Uterus (tissue), 3 donors: ENCODE measurements at regions not wholly inside any gene's neighbourhood (a gene's known extent, or its start where the extent isn't known, plus 50 kb on each side); places are given as distances from the start of the nearest gene placed in this dataset.
"Not testable (repeated sequence)": the region's sequence is repeated elsewhere in the genome, so short reads cannot be mapped to it uniquely, and the experiment has no call there.

ENCODE experiments used
- DNase-seq, 2 donors: peaks; one replicate each; pipeline ENCODE4 v3.0.0-alpha.2; 2019 to 2020
- H3K27ac ChIP-seq, 2 donors: fragments of 200-600 bp; sonication (generic); 1 replicate in 1 of 2; 2 replicates in 1 of 2; pipeline ENCODE4 v1.5.1; 2016 to 2018
- H3K27me3 ChIP-seq, 2 donors: fragments of 200-600 bp; sonication (generic); one replicate each; pipeline ENCODE4 v1.5.1; 2018 to 2019; ENCODE audit warnings: control low read depth in 1 of 2
- H3K36me3 ChIP-seq, 2 donors: fragments of 200-600 bp; sonication (generic); one replicate each; pipeline ENCODE4 v1.5.1; 2019; ENCODE audit warnings: control low read depth in 1 of 2
- H3K4me1 ChIP-seq, 2 donors: fragments of 200-600 bp; sonication (generic); one replicate each; pipeline ENCODE4 v1.5.1; 2018 to 2019; ENCODE audit warnings: control low read depth in 1 of 2
- H3K4me3 ChIP-seq, 2 donors: fragments of 200-600 bp; sonication (generic); 1 replicate in 1 of 2; 2 replicates in 1 of 2; pipeline ENCODE4 v1.5.1; 2018 to 2019; ENCODE audit warnings: mild to moderate bottlenecking in 1 of 2
- H3K9me3 ChIP-seq, 2 donors: fragments of 200-600 bp; sonication (generic); one replicate each; pipeline ENCODE4 v1.5.1; 2019; ENCODE audit warnings: control low read depth in 1 of 2
- POLR2A ChIP-seq, 2 donors: fragments of 450-650 bp; IDR thresholded peaks; one replicate each; pipeline ENCODE4 v1.6.1; 2016; ENCODE audit warnings: antibody characterized with exemption in 2 of 2, mild to moderate bottlenecking in 1 of 2, moderate library complexity in 1 of 2
- intact Hi-C: fragments of 100-400 bp; cut with DNase I; formaldehyde crosslinking; loops from one replicate; pipeline ENCODE4 v1.15.1; 2023; ENCODE audit warnings: low total_unique reads
- TF ChIP-seq, protein P1 (sequence below), 4 experiments: fragments of 200-600 bp in 2 of 4; fragments of 450-650 bp in 2 of 4; sonication (generic) in 2 of 4; IDR thresholded peaks; one replicate each; pipeline ENCODE4 v1.5.1; 2016 to 2019; ENCODE audit warnings: antibody characterized with exemption in 4 of 4, mild to moderate bottlenecking in 2 of 4, moderate library complexity in 1 of 4
- donor health status: DM: yes; HTN: yes; CAD: no.

DNA sequence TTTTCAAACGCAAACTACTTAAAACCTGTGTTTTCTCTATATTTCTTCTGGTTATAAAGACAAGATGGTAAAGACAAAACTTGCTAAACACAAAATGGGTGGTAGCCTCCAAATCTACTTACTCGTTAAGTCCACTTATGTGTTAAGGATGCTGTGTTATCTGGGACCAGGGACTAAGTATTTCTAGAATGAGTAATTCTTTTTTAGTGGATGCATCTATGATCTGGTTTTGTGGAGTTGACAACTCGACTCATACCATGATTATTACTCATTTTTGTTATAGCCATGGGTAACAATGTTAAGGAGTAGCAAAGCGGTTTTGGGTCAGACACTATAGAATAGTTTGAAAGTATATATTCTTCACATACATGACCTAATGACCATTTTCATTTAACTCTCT, 239.5 kb upstream of the FOXP2 start:
- Histone ChIP-seq H3K4me1 (no peaks in the 10 kb centered on the region), H3K4me3 (no peak overlapping the region), H3K36me3 (no peaks in the 10 kb centered on the region), H3K27me3 (no peaks in the 10 kb centered on the region), H3K9me3 (no peaks in the 10 kb centered on the region), H3K27ac (no peak overlapping the region)
- intact Hi-C loops: no loop called here
- DNase-seq: no peak
- TF ChIP-seq POLR2A (IDR thresholded peaks at IDR 0.05): no peak
- TF ChIP-seq, protein P1, sequence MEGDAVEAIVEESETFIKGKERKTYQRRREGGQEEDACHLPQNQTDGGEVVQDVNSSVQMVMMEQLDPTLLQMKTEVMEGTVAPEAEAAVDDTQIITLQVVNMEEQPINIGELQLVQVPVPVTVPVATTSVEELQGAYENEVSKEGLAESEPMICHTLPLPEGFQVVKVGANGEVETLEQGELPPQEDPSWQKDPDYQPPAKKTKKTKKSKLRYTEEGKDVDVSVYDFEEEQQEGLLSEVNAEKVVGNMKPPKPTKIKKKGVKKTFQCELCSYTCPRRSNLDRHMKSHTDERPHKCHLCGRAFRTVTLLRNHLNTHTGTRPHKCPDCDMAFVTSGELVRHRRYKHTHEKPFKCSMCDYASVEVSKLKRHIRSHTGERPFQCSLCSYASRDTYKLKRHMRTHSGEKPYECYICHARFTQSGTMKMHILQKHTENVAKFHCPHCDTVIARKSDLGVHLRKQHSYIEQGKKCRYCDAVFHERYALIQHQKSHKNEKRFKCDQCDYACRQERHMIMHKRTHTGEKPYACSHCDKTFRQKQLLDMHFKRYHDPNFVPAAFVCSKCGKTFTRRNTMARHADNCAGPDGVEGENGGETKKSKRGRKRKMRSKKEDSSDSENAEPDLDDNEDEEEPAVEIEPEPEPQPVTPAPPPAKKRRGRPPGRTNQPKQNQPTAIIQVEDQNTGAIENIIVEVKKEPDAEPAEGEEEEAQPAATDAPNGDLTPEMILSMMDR (IDR thresholded peaks at IDR 0.05): no peak

DNA sequence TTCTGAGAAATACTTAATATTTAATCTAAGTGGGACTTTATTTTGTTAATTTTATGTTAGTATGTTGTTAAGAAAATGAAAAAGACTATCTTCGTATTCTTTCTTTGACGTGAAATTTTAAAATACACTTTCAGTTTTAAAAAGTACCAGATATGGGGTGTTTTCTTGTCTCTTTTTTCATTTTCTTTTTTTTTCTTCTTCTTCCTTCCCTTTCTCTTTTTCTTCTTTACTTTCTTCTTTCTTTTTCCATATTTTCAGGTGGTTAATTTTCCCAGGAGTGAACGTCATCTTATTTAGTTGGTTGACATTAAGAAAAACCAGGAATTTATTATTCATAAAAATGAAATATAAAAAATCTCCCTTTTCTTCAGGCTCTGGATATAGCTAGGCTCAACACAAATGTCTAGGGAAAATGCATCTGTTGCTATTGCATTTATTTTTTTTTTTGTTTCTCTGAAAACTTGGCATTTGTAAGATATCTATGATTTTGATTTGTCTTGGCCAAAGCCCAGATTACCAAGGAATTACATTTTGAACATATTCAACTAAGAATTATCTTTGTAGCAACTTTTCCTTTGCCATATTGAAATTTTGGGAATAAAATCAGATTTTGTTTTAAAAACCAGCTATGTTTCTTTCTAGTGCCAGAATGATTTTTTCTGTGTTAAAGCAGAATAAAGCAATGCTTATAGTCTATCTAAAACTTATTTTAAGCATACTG, 241.3 kb upstream of the FOXP2 start:
- Histone ChIP-seq H3K4me1 (no peaks in the 10 kb centered on the region), H3K36me3 (no peaks in the 10 kb centered on the region), H3K4me3 (no peak overlapping the region), H3K27ac (no peak overlapping the region), H3K27me3 (no peaks in the 10 kb centered on the region), H3K9me3 (no peaks in the 10 kb centered on the region)
- no peak for DNase-seq
- intact Hi-C loops: no loop called here
- TF ChIP-seq, protein P1 (IDR thresholded peaks at IDR 0.05): no peak
- no peak for TF ChIP-seq POLR2A (IDR thresholded peaks at IDR 0.05)

DNA sequence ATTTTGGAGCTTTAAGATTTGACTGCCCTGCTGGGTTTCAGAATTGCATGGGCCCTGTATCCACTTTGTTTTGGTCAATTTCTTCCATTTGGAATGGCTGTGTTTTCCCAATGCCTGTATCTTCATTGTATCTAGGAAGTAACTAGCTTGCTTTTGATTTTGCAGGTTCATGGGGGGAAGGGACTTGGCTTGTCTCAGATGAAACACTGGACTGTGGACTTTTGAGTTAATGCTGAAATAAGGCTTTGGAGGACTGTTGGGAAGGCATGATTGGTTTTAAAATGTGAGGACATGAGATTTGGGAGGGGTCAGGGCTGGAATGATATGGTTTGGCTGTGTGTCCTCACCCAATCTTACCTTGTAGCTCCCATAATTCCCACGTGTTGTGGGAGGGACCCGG, 245.2 kb upstream of the FOXP2 start:
- H3K4me3 ChIP-seq, H3K27me3 ChIP-seq, intact Hi-C loops, DNase-seq, H3K36me3 ChIP-seq, H3K9me3 ChIP-seq, H3K27ac ChIP-seq, H3K4me1 ChIP-seq: not testable (repeated sequence)

DNA sequence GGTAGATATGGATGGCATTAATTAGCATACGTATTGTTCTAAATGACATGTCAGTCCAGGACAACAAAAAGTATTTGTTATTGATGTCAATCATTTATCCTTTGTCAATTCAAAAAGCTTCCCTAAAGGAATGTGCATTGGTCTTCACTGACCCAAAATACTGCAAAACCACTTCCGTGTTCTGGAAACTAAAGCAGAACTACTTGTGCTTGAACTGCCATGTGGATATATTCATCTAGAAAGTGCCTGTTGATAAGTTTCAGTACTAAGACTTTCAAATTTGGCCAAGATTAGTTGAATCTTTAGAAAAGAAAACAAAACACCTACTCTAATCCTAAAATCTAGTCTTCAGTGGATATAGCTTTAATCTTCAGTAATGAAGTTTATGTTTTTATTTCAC, 242.1 kb upstream of the PPP1R3A start:
- H3K4me1 ChIP-seq: no peaks in the 10 kb centered on the region
- no peaks in the 10 kb centered on the region for H3K27me3 ChIP-seq
- no peak overlapping the region for H3K27ac ChIP-seq
- no peak for DNase-seq
- H3K36me3 ChIP-seq: no peaks in the 10 kb centered on the region
- no peak overlapping the region for H3K4me3 ChIP-seq
- intact Hi-C loops: no loop called here
- no peaks in the 10 kb centered on the region for H3K9me3 ChIP-seq
- TF ChIP-seq POLR2A (IDR thresholded peaks at IDR 0.05): no peak

DNA sequence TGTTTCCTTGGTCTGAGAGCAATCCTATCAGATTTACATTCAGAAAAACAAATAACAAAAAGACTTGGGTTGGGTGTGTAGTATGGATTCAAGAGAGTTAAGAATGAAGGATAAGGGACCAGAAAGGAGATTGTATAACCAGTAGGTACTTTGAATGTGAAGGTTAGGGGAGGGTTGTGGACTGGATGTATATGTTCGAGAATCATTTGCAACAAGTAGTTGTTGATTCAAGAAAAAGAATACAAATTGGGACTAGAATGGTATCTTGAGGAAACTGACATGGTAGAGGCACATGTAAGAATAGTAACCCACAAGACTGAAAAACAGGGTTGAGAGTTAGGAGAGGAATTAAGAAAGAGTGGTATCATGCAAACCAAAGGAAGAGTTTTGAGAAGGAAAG, 240.0 kb upstream of the PPP1R3A start:
- intact Hi-C loops: no loop called here
- no peak overlapping the region for H3K4me3 ChIP-seq
- H3K27ac ChIP-seq: no peak overlapping the region
- no peaks in the 10 kb centered on the region for H3K9me3 ChIP-seq
- no peaks in the 10 kb centered on the region for H3K27me3 ChIP-seq
- no peaks in the 10 kb centered on the region for H3K36me3 ChIP-seq
- no peak for DNase-seq
- no peaks in the 10 kb centered on the region for H3K4me1 ChIP-seq
- TF ChIP-seq, protein P1 (IDR thresholded peaks at IDR 0.05): no peak
- TF ChIP-seq POLR2A (IDR thresholded peaks at IDR 0.05): no peak

DNA sequence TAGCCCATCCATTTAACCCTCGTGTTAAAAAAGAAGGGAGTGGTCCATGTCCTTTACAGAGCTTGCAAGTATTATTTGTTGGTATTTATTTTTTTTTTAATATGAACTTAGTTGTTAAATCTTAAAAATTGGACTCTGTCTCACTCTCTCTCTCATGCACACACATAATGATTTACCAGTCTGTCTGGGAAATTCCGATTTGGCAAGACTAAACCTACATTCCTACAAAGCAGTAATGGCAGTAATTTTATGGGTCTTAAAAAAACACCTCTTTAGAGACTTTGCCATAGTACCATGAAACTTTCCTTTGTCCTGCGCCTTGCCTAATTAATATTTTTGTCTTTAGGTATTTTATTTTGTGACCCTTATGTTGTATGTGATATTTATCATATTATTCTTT, 239.5 kb upstream of the PPP1R3A start:
- no peak overlapping the region for H3K27ac ChIP-seq
- DNase-seq: no peak
- H3K4me1 ChIP-seq: no peaks in the 10 kb centered on the region
- H3K27me3 ChIP-seq: no peaks in the 10 kb centered on the region
- intact Hi-C loops: no loop called here
- no peaks in the 10 kb centered on the region for H3K36me3 ChIP-seq
- TF ChIP-seq, protein P1 (IDR thresholded peaks at IDR 0.05): no peak
- no peak for TF ChIP-seq POLR2A (IDR thresholded peaks at IDR 0.05)
- H3K4me3 ChIP-seq: no peak overlapping the region
- H3K9me3 ChIP-seq: no peaks in the 10 kb centered on the region
